ENCODE measurements at regions not wholly inside any gene's neighbourhood (a gene's known extent, or its start where the extent isn't known, plus 50 kb on each side); places are given as distances from the start of the nearest gene placed in this dataset.

GRCh38 chr4:8732092-8732491, 139.5 kb downstream of the CPZ start:
- Histone ChIP-seq H3K36me3 (no peaks in the 10 kb centered on the region), H3K27me3 (peaks cover 0 to 4% of the 10 kb centered on the region in 2 donors), H3K4me3 (no peak overlapping the region), H3K9me3 (peaks cover 5 to 22% of the 10 kb centered on the region in 2 donors), H3K4me1 (no peaks in the 10 kb centered on the region), H3K27ac (no peak overlapping the region)
- peak in 1 of 2 donors; percentile 43 for DNase-seq (ENCODE audit: low spot score in 2 of 2)
- TF ChIP-seq POLR2A (IDR thresholded peaks at IDR 0.05) (no peak), POLR2AphosphoS5 (IDR thresholded peaks at IDR 0.05) (no peak), CTCF (IDR thresholded peaks at IDR 0.05) (no peak)
- intact Hi-C loops (cut with DNase I; ENCODE audit: low total_unique reads): no loop called here

GRCh38 chr4:8731364-8731763, 138.8 kb downstream of the CPZ start:
- H3K36me3 ChIP-seq: no peaks in the 10 kb centered on the region
- no peak overlapping the region for H3K4me3 ChIP-seq
- TF ChIP-seq POLR2AphosphoS5 (IDR thresholded peaks at IDR 0.05): no peak
- no peak for TF ChIP-seq POLR2A (IDR thresholded peaks at IDR 0.05)
- no peak for TF ChIP-seq CTCF (IDR thresholded peaks at IDR 0.05)
- intact Hi-C loops (cut with DNase I; ENCODE audit: low total_unique reads): no loop called here
- H3K27ac ChIP-seq: no peak overlapping the region
- DNase-seq (ENCODE audit: low spot score in 2 of 2): peak in 1 of 2 donors; percentile 38
- peaks cover 0 to 7% of the 10 kb centered on the region in 2 donors for H3K27me3 ChIP-seq
- peaks cover 5 to 22% of the 10 kb centered on the region in 2 donors for H3K9me3 ChIP-seq
- no peaks in the 10 kb centered on the region for H3K4me1 ChIP-seq

- Histone ChIP-seq H3K27ac (no peak overlapping the region), H3K9me3 (peaks cover 5 to 22% of the 10 kb centered on the region in 2 donors), H3K27me3 (peaks cover 0 to 14% of the 10 kb centered on the region in 2 donors), H3K4me1 (no peaks in the 10 kb centered on the region), H3K36me3 (no peaks in the 10 kb centered on the region), H3K4me3 (no peak overlapping the region)
- intact Hi-C loops (cut with DNase I; ENCODE audit: low total_unique reads): no loop called here
- peak in 1 of 2 donors; percentile 30 for DNase-seq (ENCODE audit: low spot score in 2 of 2)
- no peak for TF ChIP-seq POLR2AphosphoS5 (IDR thresholded peaks at IDR 0.05)
- TF ChIP-seq CTCF (IDR thresholded peaks at IDR 0.05): no peak
- no peak for TF ChIP-seq POLR2A (IDR thresholded peaks at IDR 0.05)
Observed at GRCh38 chr4:8730681-8731080, 138.1 kb downstream of the CPZ start.

- intact Hi-C loops (cut with DNase I; ENCODE audit: low total_unique reads): no loop called here
- no peaks in the 10 kb centered on the region for H3K36me3 ChIP-seq
- H3K9me3 ChIP-seq: peaks cover 5 to 22% of the 10 kb centered on the region in 2 donors
- H3K4me1 ChIP-seq: no peaks in the 10 kb centered on the region
- DNase-seq (ENCODE audit: low spot score in 2 of 2): peak in 1 of 2 donors; percentile 36
- H3K4me3 ChIP-seq: no peak overlapping the region
- TF ChIP-seq POLR2AphosphoS5 (IDR thresholded peaks at IDR 0.05): no peak
- H3K27ac ChIP-seq: no peak overlapping the region
- peaks cover 0 to 19% of the 10 kb centered on the region in 2 donors for H3K27me3 ChIP-seq
Observed at GRCh38 chr4:8730159-8730558, 137.6 kb downstream of the CPZ start.

GRCh38 chr4:8729408-8730149, 137.0 kb downstream of the CPZ start:
- Histone ChIP-seq H3K36me3 (no peaks in the 10 kb centered on the region), H3K27me3 (peaks cover 0 to 25% of the 10 kb centered on the region in 2 donors), H3K9me3 (peaks cover 5 to 16% of the 10 kb centered on the region in 2 donors), H3K4me3 (no peak overlapping the region), H3K4me1 (no peaks in the 10 kb centered on the region), H3K27ac (no peak overlapping the region)
- peak in 1 of 2 donors; percentile 35 for DNase-seq (ENCODE audit: low spot score in 2 of 2)
- intact Hi-C loops (cut with DNase I; ENCODE audit: low total_unique reads): no loop called here
- TF ChIP-seq POLR2AphosphoS5 (IDR thresholded peaks at IDR 0.05): no peak
- no peak for TF ChIP-seq POLR2A (IDR thresholded peaks at IDR 0.05)
- no peak for TF ChIP-seq CTCF (IDR thresholded peaks at IDR 0.05)

Data from breast epithelium (tissue), 4 donors.